H1 (cell line): ENCODE measurements at regions not wholly inside any gene's neighbourhood (a gene's known extent, or its start where the extent isn't known, plus 50 kb on each side); places are given as distances from the start of the nearest gene placed in this dataset.

Experiments used
- CBX5 ChIP-seq: fragments of 300-800, 300-1000 bp; sonication (generic); IDR thresholded peaks from 2 replicates; pipeline ENCODE4 v1.7.1; 2016; ENCODE audit warnings: antibody characterized with exemption, low read length, low read depth
- CHD7 ChIP-seq: fragments of 300-600 bp; sonication (generic); IDR thresholded peaks from 2 replicates; pipeline ENCODE4 v1.7.1; 2012; ENCODE audit warnings: low read length, moderate library complexity, mild to moderate bottlenecking, inconsistent platforms; ENCODE audit not compliant: insufficient replicate concordance
- CREB1 ChIP-seq: IDR thresholded peaks from 2 replicates; pipeline ENCODE4 v1.6.1; 2012; ENCODE audit warnings: inconsistent platforms
- FOSL1 ChIP-seq: IDR thresholded peaks from 2 replicates; pipeline ENCODE4 v1.6.1; 2011; ENCODE audit warnings: mild to moderate bottlenecking, low read depth, low read length, moderate library complexity; ENCODE audit not compliant: insufficient read depth
- GABPA ChIP-seq: IDR thresholded peaks from 2 replicates; pipeline ENCODE4 v1.6.1; 2011; ENCODE audit warnings: mild to moderate bottlenecking, low read length, moderate library complexity, borderline replicate concordance; ENCODE audit not compliant: insufficient read depth
- POLR2AphosphoS5 ChIP-seq: IDR thresholded peaks from 2 replicates; pipeline ENCODE4 v1.6.1; 2011; ENCODE audit warnings: low read depth, low read length
- RBBP5 ChIP-seq: IDR thresholded peaks from 2 replicates; pipeline ENCODE4 v1.7.1; 2012; ENCODE audit warnings: low read depth, mild to moderate bottlenecking, inconsistent platforms, low read length, moderate library complexity, borderline replicate concordance
- SP1 ChIP-seq: IDR thresholded peaks from 2 replicates; pipeline ENCODE4 v1.6.1; 2011; ENCODE audit warnings: low read depth, low read length
- TCF12 ChIP-seq: IDR thresholded peaks from 2 replicates; pipeline ENCODE4 v1.6.1; 2011; ENCODE audit warnings: low read depth, mild to moderate bottlenecking, low read length
- ZNF274 ChIP-seq: IDR thresholded peaks from 2 replicates; pipeline ENCODE4 v1.7.0; 2012; ENCODE audit warnings: low read length, borderline replicate concordance; ENCODE audit errors: extremely low read depth

GRCh38 chr13:81778350-81778749 lies 1437.4 kb upstream of the SPRY2 start (continued):
- TF ChIP-seq CHD7 (no peak), CREB1 (no peak), SP1 (no peak), ZNF274 (no peak), CBX5 (no peak), FOSL1 (no peak), POLR2AphosphoS5 (no peak), GABPA (no peak), TCF12 (no peak), RBBP5 (no peak)
- TF ChIP-seq, all 59 proteins: peak for 0
